GM23338 (cell line): ENCODE measurements at regions not wholly inside any gene's neighbourhood (a gene's known extent, or its start where the extent isn't known, plus 50 kb on each side); places are given as distances from the start of the nearest gene placed in this dataset.

ENCODE experiments used
- CREB1 ChIP-seq: fragments of 250-450 bp; sonication (Bioruptor Pico); IDR thresholded peaks from 2 replicates; pipeline ENCODE4 v1.5.0; 2020; ENCODE audit warnings: low read depth, mild to moderate bottlenecking, moderate library complexity
- CTCF ChIP-seq, 2 experiments: fragments of 200-600 bp in 1 of 2; sonication (generic) in 1 of 2; conservative IDR thresholded peaks; 2 replicates each; pipeline versions ENCODE4 v1.5.1 to v1.6.1; 2016 to 2017; ENCODE audit warnings: antibody characterized with exemption in 2 of 2, low read depth in 2 of 2, mild to moderate bottlenecking in 2 of 2, moderate library complexity in 1 of 2
- ETS1 ChIP-seq: IDR thresholded peaks from 2 replicates; pipeline ENCODE4 v1.6.1; 2016; ENCODE audit warnings: antibody characterized with exemption
- EZH2 ChIP-seq: fragments of 200-600 bp; sonication (generic); IDR thresholded peaks from one replicate; pipeline ENCODE4 v1.8.0; 2017; ENCODE audit warnings: antibody characterized with exemption, mild to moderate bottlenecking, low read depth; ENCODE audit not compliant: unreplicated experiment
- EZH2phosphoT487 ChIP-seq: fragments of 200-600 bp; sonication (generic); IDR thresholded peaks from one replicate; pipeline ENCODE4 v1.8.1; 2018; ENCODE audit warnings: antibody characterized with exemption; ENCODE audit not compliant: unreplicated experiment
- JUNB ChIP-seq: IDR thresholded peaks from one replicate; pipeline ENCODE4 v1.6.1; 2016; ENCODE audit warnings: antibody characterized with exemption; ENCODE audit not compliant: unreplicated experiment
- POLR2AphosphoS5 ChIP-seq: IDR thresholded peaks from 2 replicates; pipeline ENCODE4 v1.6.1; 2016; ENCODE audit warnings: antibody characterized with exemption, low read depth
- REST ChIP-seq: IDR thresholded peaks from one replicate; pipeline ENCODE4 v1.6.1; 2018; ENCODE audit warnings: antibody characterized with exemption; ENCODE audit not compliant: unreplicated experiment
- ZNF331 ChIP-seq: fragments of 250-450 bp; sonication (Bioruptor Pico); IDR thresholded peaks from 2 replicates; pipeline ENCODE4 v1.5.0; 2020; ENCODE audit warnings: low read depth, mild to moderate bottlenecking, moderate library complexity
- ZNF462 ChIP-seq: fragments of 250-450 bp; sonication (Bioruptor Pico); IDR thresholded peaks from 2 replicates; pipeline ENCODE4 v1.5.0; 2020; ENCODE audit warnings: mild to moderate bottlenecking, moderate library complexity

- TF ChIP-seq POLR2AphosphoS5 (no peak), CTCF (conservative IDR thresholded peaks at IDR 0.05; ENCODE audit: low read depth in 2 of 2) (no peak), EZH2 (no peak), CREB1 (CRISPR knock-in tag) (no peak), EZH2phosphoT487 (no peak), JUNB (no peak), ZNF331 (no peak), REST (no peak), ETS1 (no peak), ZNF462 (CRISPR knock-in tag) (no peak)
These were observed 381.0 kb upstream of the TSHZ3 start for GRCh38 chr19:31730270-31730669.
